Activated naive CD4-positive, alpha-beta T cell treated with anti-CD3 and anti-CD28 coated beads, Interleukin-2, amount 50 U/mL, for 72 hours (primary cell): ENCODE measurements at regions not wholly inside any gene's neighbourhood (a gene's known extent, or its start where the extent isn't known, plus 50 kb on each side); places are given as distances from the start of the nearest gene placed in this dataset.

ENCODE experiments used
- ATAC-seq, 2 donors: fragments of 150-1000 bp; cut with Tn5 transposase; 2 replicates each; pipeline ENCODE4 v1.10.0; 2021; ENCODE audit warnings: mild to moderate bottlenecking in 2 of 2, moderate library complexity in 2 of 2
- DNase-seq, 2 donors: peaks; one replicate each; pipeline ENCODE4 v3.0.0; 2021 to 2022; ENCODE audit warnings: low spot score in 2 of 2
- H3K27ac Mint-ChIP-seq, 2 donors: one replicate each; pipeline ENCODE4 v1.8.0; 2022; ENCODE audit warnings: mild to moderate bottlenecking in 2 of 2, mixed read lengths in 2 of 2
- H3K36me3 Mint-ChIP-seq, 2 donors: one replicate each; pipeline ENCODE4 v1.8.0; 2022; ENCODE audit warnings: mixed read lengths in 2 of 2
- H3K9me3 Mint-ChIP-seq, 2 donors: one replicate each; pipeline ENCODE4 v1.8.0; 2022; ENCODE audit warnings: mixed read lengths in 2 of 2

- H3K9me3 Mint-ChIP-seq = peaks cover 0 to 6% of the 10 kb centered on the region in 2 donors
- DNase-seq (peak in 1 of 2 donors; percentile 30), ATAC-seq (no peak)
- no peak overlapping the region for H3K27ac Mint-ChIP-seq
- no peaks in the 10 kb centered on the region for H3K36me3 Mint-ChIP-seq
Measured at GRCh38 chr2:239774933-239775622, 250.1 kb downstream of the NDUFA10 start.

- Mint-ChIP-seq H3K36me3 (no peaks in the 10 kb centered on the region), H3K27ac (no peak overlapping the region), H3K9me3 (peaks cover 0 to 6% of the 10 kb centered on the region in 2 donors)
- DNase-seq (peak in 1 of 2 donors; percentile 41), ATAC-seq (no peak)
Measured at GRCh38 chr2:239774142-239774462, 251.0 kb downstream of the NDUFA10 start.

- DNase-seq (peak in 1 of 2 donors; percentile 23), ATAC-seq (no peak)
- peaks cover 0 to 6% of the 10 kb centered on the region in 2 donors for H3K9me3 Mint-ChIP-seq
- H3K36me3 Mint-ChIP-seq = no peaks in the 10 kb centered on the region
- H3K27ac Mint-ChIP-seq = no peak overlapping the region
Measured at GRCh38 chr2:239773228-239774141, 251.7 kb downstream of the NDUFA10 start.

DNA sequence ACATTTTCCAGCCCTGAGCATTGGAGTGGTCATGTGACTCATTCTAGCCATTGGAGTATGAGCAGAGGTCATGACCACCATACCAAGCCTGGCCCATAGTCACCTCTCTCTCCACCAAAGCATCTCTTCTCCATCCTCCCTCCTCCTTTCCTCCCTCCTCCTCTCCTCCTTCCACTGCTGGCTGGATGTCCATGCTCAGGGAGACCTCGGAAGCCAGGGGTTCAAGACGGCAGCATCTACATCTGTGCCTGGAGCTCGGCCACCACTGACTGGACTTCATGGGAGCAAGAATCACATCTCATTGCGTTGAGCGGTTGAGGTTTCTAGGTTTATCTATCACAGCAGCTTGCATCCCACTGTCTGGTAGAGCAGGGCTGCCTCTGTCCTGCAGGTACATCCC lies 252.4 kb downstream of the NDUFA10 start:
- DNase-seq (peak in 1 of 2 donors; percentile 18), ATAC-seq (no peak)
- H3K27ac Mint-ChIP-seq = no peak overlapping the region
- H3K9me3 Mint-ChIP-seq = peaks cover 0 to 6% of the 10 kb centered on the region in 2 donors
- H3K36me3 Mint-ChIP-seq = no peaks in the 10 kb centered on the region

- Mint-ChIP-seq H3K36me3 (no peaks in the 10 kb centered on the region), H3K9me3 (peaks cover 0 to 6% of the 10 kb centered on the region in 2 donors)
Measured at GRCh38 chr2:239770246-239770639, 254.9 kb downstream of the NDUFA10 start.

DNA sequence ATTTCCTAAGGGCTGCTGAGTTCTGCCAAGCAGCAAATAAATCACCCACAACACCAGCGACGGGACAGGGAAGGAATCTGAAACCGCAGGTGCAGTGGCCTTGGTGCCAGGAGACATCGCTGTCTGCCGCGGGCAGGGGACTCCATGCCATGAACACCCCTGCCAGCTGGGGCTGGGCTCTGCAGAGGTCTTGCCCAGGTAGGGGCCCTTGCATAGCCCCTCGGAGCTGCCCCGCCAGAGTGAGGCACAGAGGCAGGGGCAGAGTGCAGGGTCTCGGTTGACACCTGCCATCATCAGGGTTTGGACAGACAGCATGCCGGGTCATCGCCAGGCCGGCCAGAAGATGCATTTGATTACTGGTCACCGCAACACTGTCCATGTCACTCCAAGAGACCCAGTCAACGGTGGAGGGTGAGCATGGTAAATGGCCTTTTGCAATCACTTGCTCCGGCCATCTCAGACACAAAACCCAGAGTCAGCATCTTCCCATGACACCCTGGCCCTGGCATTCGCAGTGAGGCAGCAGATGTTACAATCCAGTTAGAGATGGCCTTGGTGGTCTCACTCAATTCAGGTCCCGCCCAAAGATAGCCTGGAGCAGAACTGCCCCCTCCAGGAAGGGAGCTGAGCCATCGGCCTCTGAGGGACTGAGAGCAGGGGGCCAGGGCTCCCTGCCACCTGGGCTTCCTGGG lies 255.4 kb downstream of the NDUFA10 start:
- no peak overlapping the region for H3K27ac Mint-ChIP-seq

More at GRCh38 chr2:239770246-239770639, 254.9 kb downstream of the NDUFA10 start:
- DNase-seq (no peak), ATAC-seq (no peak)
- H3K27ac Mint-ChIP-seq = no peak overlapping the region

DNA sequence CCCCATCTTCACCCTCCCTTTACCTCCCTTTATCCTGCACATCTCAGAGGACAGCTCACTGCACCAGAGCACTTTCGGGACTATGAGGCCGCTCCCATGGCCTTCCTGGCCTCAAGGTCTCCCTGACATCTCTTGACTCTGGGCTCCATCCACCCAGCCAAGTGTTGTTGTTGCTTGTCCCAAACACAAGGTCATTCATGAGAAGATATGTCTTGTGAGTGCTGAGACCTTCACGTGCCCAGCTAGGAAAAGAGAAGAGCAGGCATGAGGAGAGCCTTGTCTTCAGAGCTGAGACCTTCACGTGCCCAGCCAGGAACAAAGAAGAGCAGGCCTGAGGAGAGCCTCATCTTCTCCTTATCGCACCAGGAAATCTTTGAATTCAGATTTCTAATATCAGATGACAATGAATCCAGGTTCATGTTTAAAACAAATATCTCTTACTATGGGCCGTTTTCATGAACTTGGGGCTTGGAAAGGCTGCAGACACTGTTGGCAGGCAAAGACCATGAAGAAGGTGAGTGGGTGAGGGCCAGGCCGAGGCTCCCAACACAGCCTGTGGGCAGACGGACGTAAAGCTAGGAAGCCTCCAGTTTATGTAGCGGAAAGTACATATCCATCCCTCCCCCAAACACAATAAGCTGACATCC lies 256.1 kb downstream of the NDUFA10 start:
- H3K27ac Mint-ChIP-seq = no peak overlapping the region
- H3K36me3 Mint-ChIP-seq = no peaks in the 10 kb centered on the region
- ATAC-seq = no peak
- DNase-seq = peak in 1 of 2 donors; percentile 23
- H3K9me3 Mint-ChIP-seq = peaks cover 0 to 6% of the 10 kb centered on the region in 2 donors

More for the DNA sequence above, 255.4 kb downstream of the NDUFA10 start:
- H3K9me3 Mint-ChIP-seq = peaks cover 0 to 6% of the 10 kb centered on the region in 2 donors
- H3K36me3 Mint-ChIP-seq = no peaks in the 10 kb centered on the region
- peak in 1 of 2 donors; percentile 30 for DNase-seq
- ATAC-seq = no peak

DNA sequence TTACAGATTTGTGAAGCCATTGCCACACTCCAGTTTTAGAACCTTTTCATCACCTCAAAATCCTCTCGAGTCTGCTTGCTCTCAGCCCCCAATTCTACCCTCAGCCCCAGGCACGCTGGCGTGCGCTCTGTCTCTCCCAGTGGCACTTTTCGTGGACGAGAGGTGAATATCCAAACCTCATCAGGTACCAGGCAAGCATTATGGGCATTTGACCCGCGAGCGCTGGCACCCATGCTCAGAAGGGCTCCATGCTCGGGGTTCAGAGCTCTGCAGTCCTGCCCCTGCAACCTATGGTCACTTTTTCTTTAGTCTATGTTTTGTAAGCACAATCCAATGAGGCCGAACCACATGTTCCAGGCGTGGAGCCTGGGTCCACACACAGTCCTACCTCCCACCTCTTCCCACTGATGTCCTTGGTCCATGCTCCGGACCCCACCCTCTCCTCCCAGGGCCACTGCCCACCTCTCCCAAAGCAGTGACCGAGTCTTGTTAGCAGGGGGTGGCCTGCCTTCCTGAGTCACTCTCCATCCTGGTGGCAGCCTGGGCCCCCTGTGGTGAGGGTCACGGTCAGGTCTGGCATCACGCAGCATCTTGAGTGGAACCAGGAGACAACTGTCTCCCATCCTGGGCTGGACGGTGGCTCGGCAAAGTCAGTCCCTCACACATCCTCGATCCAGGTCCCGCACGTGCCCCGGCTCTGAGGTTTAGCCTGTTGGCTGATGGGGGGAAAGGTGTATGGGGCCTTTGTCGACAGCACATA lies 256.9 kb downstream of the NDUFA10 start:
- H3K36me3 Mint-ChIP-seq = no peaks in the 10 kb centered on the region
- peak overlapping the region in 1 of 2 donors; percentile 84 for H3K27ac Mint-ChIP-seq
- DNase-seq (no peak), ATAC-seq (no peak)
- H3K9me3 Mint-ChIP-seq = peaks cover 0 to 6% of the 10 kb centered on the region in 2 donors

GRCh38 chr2:239767021-239767905 lies 257.9 kb downstream of the NDUFA10 start:
- H3K27ac Mint-ChIP-seq = no peak overlapping the region
- ATAC-seq = no peak
- no peak for DNase-seq
- H3K9me3 Mint-ChIP-seq = peaks cover 0 to 3% of the 10 kb centered on the region in 2 donors
- H3K36me3 Mint-ChIP-seq = no peaks in the 10 kb centered on the region

DNA sequence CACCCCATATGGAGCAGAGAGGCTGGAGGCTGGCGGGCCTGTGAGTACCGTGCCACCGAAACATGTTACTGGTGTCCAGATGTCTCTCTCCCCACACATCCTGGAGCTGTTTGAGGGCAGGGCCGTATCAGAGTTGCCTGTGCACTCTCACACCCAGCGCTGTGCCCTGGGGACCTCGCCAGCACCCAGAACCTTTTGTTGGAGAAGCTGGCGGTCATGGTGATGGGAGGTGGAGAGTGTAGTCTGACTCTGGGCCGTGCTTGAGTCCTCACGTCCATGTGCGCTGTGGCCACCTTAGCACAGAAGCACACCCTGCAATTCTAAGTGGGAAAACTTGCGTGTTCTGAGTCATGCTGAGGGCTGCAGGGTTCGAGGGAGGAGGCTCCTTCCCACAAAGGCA lies 259.2 kb downstream of the NDUFA10 start:
- H3K27ac Mint-ChIP-seq = no peak overlapping the region
- ATAC-seq = no peak
- no peaks in the 10 kb centered on the region for H3K9me3 Mint-ChIP-seq
- no peaks in the 10 kb centered on the region for H3K36me3 Mint-ChIP-seq
- DNase-seq = no peak

GRCh38 chr2:239765076-239765845 lies 259.9 kb downstream of the NDUFA10 start:
- Mint-ChIP-seq H3K36me3 (peaks cover 0 to 5% of the 10 kb centered on the region in 2 donors), H3K9me3 (no peaks in the 10 kb centered on the region), H3K27ac (peak overlapping the region in 1 of 2 donors; percentile 33)
- ATAC-seq (no peak), DNase-seq (no peak)

- Mint-ChIP-seq H3K36me3 (peaks cover 0 to 8% of the 10 kb centered on the region in 2 donors), H3K9me3 (no peaks in the 10 kb centered on the region), H3K27ac (no peak overlapping the region)
- peak in 1 of 2 donors; percentile 18 for DNase-seq
- no peak for ATAC-seq
Measured at GRCh38 chr2:239763433-239764097, 261.6 kb downstream of the NDUFA10 start.

- ATAC-seq = no peak
- Mint-ChIP-seq H3K27ac (no peak overlapping the region), H3K36me3 (peaks cover 0 to 8% of the 10 kb centered on the region in 2 donors), H3K9me3 (no peaks in the 10 kb centered on the region)
- peak in 1 of 2 donors; percentile 20 for DNase-seq
Measured at GRCh38 chr2:239762655-239763269, 262.4 kb downstream of the NDUFA10 start.
